IMR-90 (cell line): ENCODE measurements at regions not wholly inside any gene's neighbourhood (a gene's known extent, or its start where the extent isn't known, plus 50 kb on each side); places are given as distances from the start of the nearest gene placed in this dataset.
A peak's percentile ranks its signal among the peaks of the same experiment; 100 is the strongest.

Source experiments
- ATAC-seq: fragments of 200-7000 bp; cut with Tn5 transposase; 2 replicates; pipeline ENCODE4 v1.9.1; 2020; ENCODE audit warnings: low read depth, mild to moderate bottlenecking, moderate library complexity
- BruUV-seq: library from RNA; stranded (reverse); fragments of 400-500 nt; replicated peaks from 2 replicates; lab custom pipeline; 2021; lab: Mats Ljungman, UMichigan
- CTCF ChIA-PET: fragments of 300-600 bp; formaldehyde crosslinking; extraction: SDS; loops from one replicate; lab custom pipeline; 2021; ENCODE audit warnings: antibody characterized with exemption; lab: Yijun Ruan, JAX
- POLR2A ChIA-PET: fragments of 300-600 bp; sonication (Branson Sonifier 250); formaldehyde crosslinking; loops from one replicate; lab custom pipeline; 2022; ENCODE audit warnings: antibody characterized with exemption; ENCODE audit not compliant: unreplicated experiment; lab: Charles Lee
- DNase-seq: peaks from one replicate; pipeline ENCODE4 v3.0.0; 2013
- H2AFZ ChIP-seq: replicated peaks from 2 replicates; pipeline ENCODE3; 2013; ENCODE audit warnings: low read length, mild to moderate bottlenecking; ENCODE audit not compliant: poor library complexity
- H2AK5ac ChIP-seq: 2 replicates; pipeline ENCODE4 v1.6.1; 2013; ENCODE audit warnings: low read depth, low read length, inconsistent platforms
- H2AK9ac ChIP-seq: replicated peaks from 2 replicates; pipeline ENCODE3; 2013; ENCODE audit warnings: mild to moderate bottlenecking, low read depth, low read length, moderate library complexity; ENCODE audit not compliant: poor library complexity
- H2BK120ac ChIP-seq: 2 replicates; pipeline ENCODE4 v1.6.1; 2013; ENCODE audit warnings: low read depth, low read length, inconsistent platforms
- H2BK15ac ChIP-seq: 3 replicates; pipeline ENCODE4 v1.6.1; 2013; ENCODE audit warnings: low read depth, low read length, inconsistent platforms
- H2BK20ac ChIP-seq: 2 replicates; pipeline ENCODE4 v1.6.1; 2013; ENCODE audit warnings: low read depth, mild to moderate bottlenecking, inconsistent platforms, low read length, moderate library complexity
- H2BK5ac ChIP-seq: 2 replicates; pipeline ENCODE4 v1.6.1; 2013; ENCODE audit warnings: mild to moderate bottlenecking, low read depth, low read length, inconsistent platforms; ENCODE audit not compliant: poor library complexity, severe bottlenecking
- H3K14ac ChIP-seq: replicated peaks from 2 replicates; pipeline ENCODE4 v1.6.1; 2013; ENCODE audit warnings: low read depth, low read length, inconsistent platforms
- H3K18ac ChIP-seq: 2 replicates; pipeline ENCODE4 v1.6.1; 2013; ENCODE audit warnings: low read depth, low read length, control low read depth
- H3K23ac ChIP-seq: 2 replicates; pipeline ENCODE4 v1.6.1; 2013; ENCODE audit warnings: low read depth, low read length, inconsistent platforms
- H3K27ac ChIP-seq: 2 replicates; pipeline ENCODE4 v1.5.1; 2013; ENCODE audit warnings: mild to moderate bottlenecking, control low read depth, low read length; ENCODE audit not compliant: insufficient read depth
- H3K27me3 ChIP-seq: 2 replicates; pipeline ENCODE4 v1.6.1; 2013; ENCODE audit warnings: low read length; ENCODE audit not compliant: control insufficient read depth, insufficient read depth
- H3K36me3 ChIP-seq: 2 replicates; pipeline ENCODE4 v1.6.1; 2013; ENCODE audit warnings: low read length, mixed read lengths; ENCODE audit not compliant: control insufficient read depth, insufficient read depth
- H3K4ac ChIP-seq: 2 replicates; pipeline ENCODE4 v1.6.1; 2013; ENCODE audit warnings: low read depth, low read length, inconsistent platforms
- H3K4me1 ChIP-seq: 2 replicates; pipeline ENCODE4 v1.6.1; 2013; ENCODE audit warnings: low read length, mixed read lengths; ENCODE audit not compliant: control insufficient read depth, insufficient read depth
- H3K4me2 ChIP-seq: 2 replicates; pipeline ENCODE4 v1.6.1; 2013; ENCODE audit warnings: low read depth, mild to moderate bottlenecking, control low read depth, low read length, moderate library complexity
- H3K4me3 ChIP-seq: 2 replicates; pipeline ENCODE4 v1.5.1; 2013; ENCODE audit warnings: low read depth, mild to moderate bottlenecking, control low read depth, low read length, moderate library complexity; ENCODE audit not compliant: insufficient read depth
- H3K56ac ChIP-seq: 2 replicates; pipeline ENCODE4 v1.6.1; 2013; ENCODE audit warnings: low read length, inconsistent platforms; ENCODE audit not compliant: insufficient read depth; ENCODE audit errors: extremely low read depth
- H3K79me1 ChIP-seq, 2 experiments: 2 replicates each; pipeline ENCODE4 v1.6.1; 2013; ENCODE audit warnings: low read length in 2 of 2, inconsistent platforms in 1 of 2, low read depth in 1 of 2
- H3K9ac ChIP-seq: 2 replicates; pipeline ENCODE4 v1.6.1; 2013; ENCODE audit warnings: low read depth, low read length, control low read depth
- H3K9me1 ChIP-seq: 2 replicates; pipeline ENCODE4 v1.6.1; 2013; ENCODE audit warnings: low read length, inconsistent platforms; ENCODE audit not compliant: insufficient read depth
- H3K9me3 ChIP-seq: 2 replicates; pipeline ENCODE4 v1.6.1; 2013; ENCODE audit warnings: low read length; ENCODE audit not compliant: control insufficient read depth, insufficient read depth
- H4K20me1 ChIP-seq: 2 replicates; pipeline ENCODE4 v1.6.1; 2013; ENCODE audit warnings: low read length, inconsistent platforms; ENCODE audit not compliant: insufficient read depth
- H4K5ac ChIP-seq: 2 replicates; pipeline ENCODE4 v1.6.1; 2013; ENCODE audit warnings: mild to moderate bottlenecking, low read depth, low read length, control low read depth
- H4K8ac ChIP-seq, 2 experiments: 2 replicates each; pipeline ENCODE4 v1.6.1; 2013; ENCODE audit warnings: low read depth in 2 of 2, low read length in 2 of 2, control low read depth in 1 of 2, inconsistent platforms in 1 of 2
- H4K91ac ChIP-seq: 2 replicates; pipeline ENCODE4 v1.6.1; 2013; ENCODE audit warnings: low read depth, low read length, inconsistent platforms; ENCODE audit not compliant: insufficient read depth
- BHLHE40 ChIP-seq: fragments of 150-350 bp; IDR thresholded peaks from 2 replicates; pipeline ENCODE4 v1.6.1; 2016; ENCODE audit warnings: mild to moderate bottlenecking, low read depth, low read length
- CEBPB ChIP-seq: IDR thresholded peaks from 2 replicates; pipeline ENCODE4 v1.6.1; 2012; ENCODE audit warnings: low read depth, low read length, improper control_type of control experiment
- CHD1 ChIP-seq: IDR thresholded peaks from 2 replicates; pipeline ENCODE4 v1.6.1; 2012; ENCODE audit warnings: low read depth, low read length, improper control_type of control experiment
- CTCF ChIP-seq: conservative IDR thresholded peaks from 2 replicates; pipeline ENCODE4 v1.5.1; 2012; ENCODE audit warnings: mild to moderate bottlenecking, low read depth, low read length, improper control_type of control experiment
- ELK1 ChIP-seq: fragments of 150-350 bp; IDR thresholded peaks from 2 replicates; pipeline ENCODE4 v1.6.1; 2016; ENCODE audit warnings: low read depth, mild to moderate bottlenecking, low read length, moderate library complexity, borderline replicate concordance
- FOS ChIP-seq: fragments of 150-350 bp; IDR thresholded peaks from 2 replicates; pipeline ENCODE4 v1.6.1; 2016; ENCODE audit warnings: low read depth, low read length
- MAFK ChIP-seq: IDR thresholded peaks from 2 replicates; pipeline ENCODE4 v1.6.1; 2012; ENCODE audit warnings: low read depth, low read length, improper control_type of control experiment
- MAZ ChIP-seq: IDR thresholded peaks from 2 replicates; pipeline ENCODE4 v1.6.1; 2012; ENCODE audit warnings: low read depth, mild to moderate bottlenecking, low read length, improper control_type of control experiment, moderate library complexity, borderline replicate concordance
- MXI1 ChIP-seq: IDR thresholded peaks from 2 replicates; pipeline ENCODE4 v1.6.1; 2012; ENCODE audit warnings: low read depth, mild to moderate bottlenecking, low read length, moderate library complexity, borderline replicate concordance
- NFE2L2 ChIP-seq: fragments of 150-350 bp; IDR thresholded peaks from 2 replicates; pipeline ENCODE4 v1.6.1; 2016; ENCODE audit warnings: low read depth, mild to moderate bottlenecking, low read length
- POLR2A ChIP-seq: IDR thresholded peaks from 2 replicates; pipeline ENCODE4 v1.6.1; 2012; ENCODE audit warnings: mild to moderate bottlenecking, low read depth, low read length
- RAD21 ChIP-seq: IDR thresholded peaks from 2 replicates; pipeline ENCODE4 v1.6.1; 2012; ENCODE audit warnings: low read length, improper control_type of control experiment
- RCOR1 ChIP-seq: IDR thresholded peaks from 2 replicates; pipeline ENCODE4 v1.6.1; 2012; ENCODE audit warnings: mild to moderate bottlenecking, low read length, improper control_type of control experiment; ENCODE audit not compliant: insufficient replicate concordance
- RFX5 ChIP-seq: IDR thresholded peaks from 2 replicates; pipeline ENCODE4 v1.8.0; 2012; ENCODE audit warnings: low read depth, mild to moderate bottlenecking, low read length, moderate library complexity
- SMC3 ChIP-seq: fragments of 150-350 bp; IDR thresholded peaks from 2 replicates; pipeline ENCODE4 v1.6.1; 2016; ENCODE audit warnings: low read depth, mild to moderate bottlenecking, antibody characterized with exemption, low read length, moderate library complexity
- USF2 ChIP-seq: fragments of 150-350 bp; IDR thresholded peaks from 2 replicates; pipeline ENCODE4 v1.6.1; 2017; ENCODE audit warnings: mild to moderate bottlenecking, antibody characterized with exemption, low read length, low read depth
- WGBS, 2 experiments: methylation state at CpG; one replicate each; pipeline versions ENCODE4 v1.1.5 to v1.1.7; 2013; ENCODE audit warnings: missing lambda C conversion rate in 2 of 2; ENCODE audit not compliant: insufficient read length in 1 of 2; ENCODE audit errors: extremely low coverage in 2 of 2; 5-methylcytosine and 5-hydroxymethylcytosine counted together
- dilution Hi-C: fragments of 300-500 bp; cut with HindIII; formaldehyde crosslinking; loops from one replicate; pipeline ENCODE4 v1.14.3; 2018; ENCODE audit warnings: low sequenced_read_pairs; ENCODE audit not compliant: unreplicated experiment
- in situ Hi-C: fragments of 300-500 bp; cut with MboI; formaldehyde crosslinking; loops from 3 replicates; pipeline ENCODE4 v1.14.3; 2019; ENCODE audit warnings: low sequenced_read_pairs, inconsistent platforms, mixed read lengths
- intact Hi-C: fragments of 100-400 bp; cut with micrococcal nuclease; formaldehyde crosslinking; loops from 2 replicates; pipeline ENCODE4 v1.10.0; 2022

GRCh38 chr7:4629287-4629895, 52.7 kb upstream of the FOXK1 start:
- no peak overlapping the region for H2BK120ac ChIP-seq
- H4K8ac ChIP-seq = no peak overlapping the region
- WGBS, 2 experiments = 60% methylated on average over 1 of the region's 8 CpGs; no CpG with 5 or more reads in 1 of the 2 experiments
- no peak overlapping the region for H3K9ac ChIP-seq
- in situ Hi-C loops = loop anchor here (25.0 kb wide), 1 partner anchor 1767 kb away; no protein-coding TSS in a partner anchor
- dilution Hi-C loops = no loop called here
- H3K4me1 ChIP-seq = peaks cover 4% of the 10 kb centered on the region; the same call in 1 of the 2 replicates
- no peak overlapping the region for H2AFZ ChIP-seq
- H2BK5ac ChIP-seq = no peak overlapping the region
- no peak overlapping the region; the same call in 1 of the 2 replicates for H3K56ac ChIP-seq
- H2BK15ac ChIP-seq = no peak overlapping the region
- H3K18ac ChIP-seq = no peak overlapping the region
- no peaks in the 10 kb centered on the region for H3K79me1 ChIP-seq
- DNase-seq = no peak
- intact Hi-C loops = no loop called here
- no peak overlapping the region for H3K27ac ChIP-seq
- H3K27me3 ChIP-seq = peaks cover 5% of the 10 kb centered on the region; the same call in 1 of the 2 replicates
- no peak overlapping the region for H4K5ac ChIP-seq
- no peak overlapping the region for H2AK5ac ChIP-seq
- no peak for ATAC-seq
- TF ChIP-seq FOS (no peak), POLR2A (no peak), MAZ (no peak), USF2 (no peak), CHD1 (no peak), RCOR1 (no peak), BHLHE40 (no peak), ELK1 (no peak), MXI1 (no peak), MAFK (no peak), CTCF (no peak), NFE2L2 (no peak), SMC3 (no peak), RFX5 (no peak), RAD21 (no peak), CEBPB (no peak)
- no peak overlapping the region for H3K4me2 ChIP-seq
- H4K20me1 ChIP-seq = no peaks in the 10 kb centered on the region
- no peak overlapping the region for H4K91ac ChIP-seq
- no peaks in the 10 kb centered on the region for H3K36me3 ChIP-seq
- H2AK9ac ChIP-seq = peak overlapping the region; percentile 65
- no peak overlapping the region for H3K14ac ChIP-seq
- CTCF ChIA-PET = no interaction called here
- no peak overlapping the region for H3K23ac ChIP-seq
- H2BK20ac ChIP-seq = no peak overlapping the region
- no peaks in the 10 kb centered on the region for H3K9me1 ChIP-seq
- POLR2A ChIA-PET = no interaction called here
- H3K9me3 ChIP-seq = no peaks in the 10 kb centered on the region
- no TSS peak for BruUV-seq
- no peak overlapping the region for H3K4me3 ChIP-seq
- H3K4ac ChIP-seq = no peak overlapping the region
